Stimulated activated CD4-positive, alpha-beta T cell treated with anti-CD3 and anti-CD28 coated beads, Interleukin-4, amount 100 ng/mL, for 48 hours (primary cell): ENCODE measurements at regions not wholly inside any gene's neighbourhood (a gene's known extent, or its start where the extent isn't known, plus 50 kb on each side); places are given as distances from the start of the nearest gene placed in this dataset.
"Not testable (repeated sequence)": the region's sequence is repeated elsewhere in the genome, so short reads cannot be mapped to it uniquely, and the experiment has no call there.

Source experiments
- DNase-seq, 2 donors: peaks; one replicate each; pipeline ENCODE4 v3.0.0-alpha.2; 2020; ENCODE audit warnings: low read depth in 2 of 2

- DNase-seq, result no peak
Measured at GRCh38 chr7:81226234-81226633, 307.4 kb upstream of the SEMA3C start.

GRCh38 chr7:81222692-81223091 is 303.8 kb upstream of the SEMA3C start:
- not testable (repeated sequence) for DNase-seq

GRCh38 chr7:81221527-81222217 is 302.8 kb upstream of the SEMA3C start:
- DNase-seq, result no peak

DNA sequence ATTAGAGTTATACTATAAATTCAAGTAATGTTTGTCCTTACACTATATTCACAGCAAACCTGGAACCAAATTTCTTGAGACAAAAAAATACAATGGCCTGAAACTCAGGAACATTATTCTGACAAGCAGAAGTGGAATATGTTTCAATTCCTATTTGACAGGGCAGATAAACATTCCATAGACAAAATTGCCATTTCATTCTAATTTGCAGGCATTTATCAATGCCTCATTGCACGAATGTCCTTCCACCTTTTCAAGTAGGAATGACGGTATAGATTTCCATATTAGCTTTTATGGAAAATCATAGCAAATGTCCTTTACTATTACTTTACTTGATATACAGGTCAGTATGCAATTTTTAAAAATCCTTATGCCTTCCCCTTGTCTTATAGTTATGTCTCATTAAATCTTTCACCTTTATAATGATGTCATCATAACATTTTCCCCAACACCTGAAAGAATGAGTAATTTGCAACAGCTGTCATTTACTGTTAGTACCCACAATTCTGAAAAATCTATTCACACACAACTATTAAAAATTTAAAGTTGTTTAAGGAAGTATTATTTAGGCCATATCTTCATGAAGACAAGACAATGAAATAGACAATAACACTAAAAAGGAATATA is 299.7 kb upstream of the SEMA3C start:
- DNase-seq, result no peak

- DNase-seq, result no peak
Measured at GRCh38 chr7:81213394-81213793, 294.5 kb upstream of the SEMA3C start.

GRCh38 chr7:81211934-81212320 is 293.1 kb upstream of the SEMA3C start:
- DNase-seq, result no peak

GRCh38 chr7:81211204-81211933 is 292.5 kb upstream of the SEMA3C start:
- no peak for DNase-seq

GRCh38 chr7:81210137-81211064 is 291.6 kb upstream of the SEMA3C start:
- no peak for DNase-seq

DNA sequence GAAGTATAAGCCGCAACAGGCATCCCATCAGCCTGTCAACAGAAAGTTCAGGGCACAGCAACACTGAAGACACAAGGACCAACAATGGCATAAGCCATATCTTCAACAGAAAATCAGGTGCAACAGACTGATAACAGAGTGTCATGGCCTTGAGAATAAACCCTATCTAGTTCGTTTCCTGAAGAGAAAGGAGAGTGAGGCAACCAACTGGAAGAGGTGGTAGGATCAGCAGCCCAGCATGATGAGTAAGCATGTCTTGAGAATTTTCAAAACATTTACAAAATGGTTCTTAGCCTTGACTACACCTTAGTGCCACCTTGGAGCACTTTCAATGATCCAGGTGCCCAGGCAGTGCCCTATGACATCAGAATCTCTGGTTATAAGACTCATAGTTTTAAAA is 290.2 kb upstream of the SEMA3C start:
- DNase-seq, result no peak

GRCh38 chr7:81207801-81208200 is 288.9 kb upstream of the SEMA3C start:
- DNase-seq, result no peak

DNA sequence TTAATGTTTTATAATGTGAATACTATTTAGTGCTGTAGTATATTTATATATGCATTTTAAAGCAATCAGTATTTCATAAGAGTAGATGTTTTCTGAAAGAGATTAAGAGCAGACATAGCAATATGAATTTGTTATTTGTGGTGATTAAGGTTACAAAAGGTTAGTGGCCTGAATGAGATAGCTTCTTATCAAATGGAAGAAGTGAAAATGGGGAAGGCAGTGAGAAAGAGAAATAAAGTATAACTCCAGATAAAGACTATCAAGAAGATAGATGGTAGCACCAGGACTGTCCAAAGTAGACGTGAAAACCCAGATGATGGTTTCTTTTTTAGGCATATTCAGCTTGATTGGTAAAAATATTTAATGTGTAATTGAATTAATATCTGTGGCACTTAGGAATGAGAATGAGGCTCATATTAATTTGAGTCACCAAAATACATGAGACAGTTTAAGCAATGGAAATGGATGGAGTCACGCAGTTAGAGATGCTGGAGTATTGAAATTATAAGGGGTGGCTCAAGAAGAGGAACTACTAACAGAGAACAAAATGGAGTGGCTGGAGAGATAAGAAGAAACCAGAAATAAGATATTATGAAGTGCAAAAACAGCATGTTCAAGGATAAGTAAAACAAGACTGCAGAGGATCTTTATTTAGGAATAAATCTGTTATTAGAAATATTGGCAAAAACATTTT is 288.0 kb upstream of the SEMA3C start:
- no peak for DNase-seq

DNA sequence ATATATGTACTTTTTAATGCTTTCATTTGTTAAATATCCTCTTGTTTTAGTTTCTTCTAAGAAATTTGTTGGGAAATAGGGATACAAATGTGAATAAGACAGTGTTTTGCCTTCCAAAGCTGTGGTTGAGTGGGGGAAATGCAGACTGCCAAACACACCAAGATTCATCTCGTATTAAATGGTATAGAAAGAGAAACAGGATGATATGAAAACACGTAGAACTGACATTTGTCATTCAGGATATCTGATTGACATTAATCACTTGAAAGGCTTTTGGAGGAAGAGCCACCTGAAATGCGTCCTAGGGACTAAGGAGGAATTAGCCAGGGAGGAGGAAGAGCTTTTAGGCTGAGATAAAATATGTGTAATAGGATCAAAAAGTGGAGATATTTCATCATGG is 287.4 kb upstream of the SEMA3C start:
- no peak for DNase-seq

- no peak for DNase-seq
Measured at GRCh38 chr7:81201188-81201587, 282.3 kb upstream of the SEMA3C start.

- no peak for DNase-seq
Measured at GRCh38 chr7:81198766-81199165, 279.9 kb upstream of the SEMA3C start.

DNA sequence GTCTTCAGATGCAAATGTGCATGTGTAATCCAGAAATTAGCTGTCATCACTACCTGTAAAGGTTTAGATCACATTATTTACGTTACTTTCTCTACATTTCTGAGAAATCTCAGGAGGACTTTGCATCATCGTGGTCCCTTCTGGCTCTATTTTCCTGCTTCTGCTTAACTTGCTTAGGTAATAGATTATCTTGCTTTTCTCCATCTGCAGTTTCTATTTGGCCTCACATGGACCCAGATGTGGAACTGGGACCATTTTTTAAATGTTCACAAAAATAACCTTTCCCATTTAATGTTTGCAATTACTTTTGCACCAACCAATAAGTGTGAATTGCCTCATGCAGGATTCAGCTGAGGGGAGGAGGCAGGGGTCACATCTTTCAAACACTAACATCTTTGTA is 278.4 kb upstream of the SEMA3C start:
- DNase-seq, result no peak

DNA sequence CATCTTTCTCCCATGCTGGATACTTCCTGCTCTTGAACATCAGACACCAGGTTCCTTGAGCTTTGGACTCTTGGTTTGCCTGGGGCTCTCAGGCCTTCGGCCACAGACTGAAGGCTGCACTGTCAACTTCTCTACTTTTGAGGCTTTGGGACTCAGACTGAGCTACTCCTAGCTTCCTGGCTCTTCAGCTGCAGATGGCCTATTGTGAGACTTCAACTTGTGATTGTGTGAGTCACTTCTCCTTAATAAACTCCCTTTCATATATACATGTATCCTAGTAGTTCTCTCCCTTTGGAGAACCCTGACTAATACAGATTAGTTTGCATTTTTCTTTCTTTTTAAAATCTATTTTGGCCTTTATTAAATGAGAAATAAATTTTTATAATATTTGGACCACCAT is 276.2 kb upstream of the SEMA3C start:
- DNase-seq, result no peak

DNA sequence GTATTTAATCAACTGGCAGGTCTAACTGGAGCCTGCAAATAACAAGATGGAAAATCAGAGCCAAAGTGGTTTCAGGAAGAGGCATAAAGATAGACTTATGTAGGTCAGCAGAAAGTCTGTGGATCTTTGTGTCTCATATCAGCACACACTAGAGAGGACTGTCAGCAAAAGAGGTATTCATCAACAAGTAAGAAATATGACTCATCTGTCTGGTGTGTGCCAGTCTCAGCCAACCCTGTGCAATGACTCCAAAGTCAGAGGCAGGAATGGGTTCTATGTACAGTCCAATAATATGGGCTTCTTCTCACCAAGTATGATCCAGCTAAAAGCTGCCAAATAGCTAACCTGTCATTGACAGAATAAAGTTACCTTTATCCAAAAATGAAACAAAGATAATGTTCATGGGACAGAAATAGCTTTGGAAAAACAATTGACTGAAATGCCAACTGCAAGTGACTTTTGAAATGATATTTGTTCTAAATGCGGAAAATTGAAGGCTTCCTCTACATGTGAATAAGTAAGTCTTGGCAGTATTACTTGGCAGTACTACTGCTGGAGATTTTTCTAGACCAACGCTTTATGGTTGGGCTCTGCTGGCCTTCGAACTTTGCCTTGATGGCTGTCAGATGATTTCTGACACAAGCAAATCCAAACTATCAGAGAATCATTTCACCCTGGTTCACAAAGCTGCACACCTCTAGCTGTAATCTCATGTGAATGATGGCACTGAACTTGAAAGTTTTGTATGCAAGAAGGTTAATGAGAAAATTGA is 272.3 kb upstream of the SEMA3C start:
- no peak for DNase-seq

GRCh38 chr7:81187753-81188152 is 268.9 kb upstream of the SEMA3C start:
- DNase-seq, result no peak

DNA sequence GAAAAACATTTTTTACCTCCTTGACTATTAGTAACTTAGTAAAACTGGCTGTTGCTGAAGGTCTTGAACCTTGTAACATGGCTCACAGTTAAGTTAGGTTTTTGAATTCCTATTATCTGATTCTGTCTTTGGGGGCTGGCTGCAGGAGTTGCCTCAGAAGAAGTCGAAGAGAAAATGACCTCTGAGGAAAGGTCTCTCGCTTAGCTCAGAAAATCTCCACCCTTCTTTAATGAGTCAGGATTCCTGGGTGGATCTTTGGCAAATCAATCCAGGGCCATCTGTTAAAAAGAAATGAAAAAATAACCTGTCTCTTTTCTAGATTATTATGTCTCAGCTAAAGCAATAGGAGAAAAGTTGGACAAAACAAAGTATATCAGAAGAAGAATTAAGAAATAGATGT is 267.8 kb upstream of the SEMA3C start:
- DNase-seq, result no peak

DNA sequence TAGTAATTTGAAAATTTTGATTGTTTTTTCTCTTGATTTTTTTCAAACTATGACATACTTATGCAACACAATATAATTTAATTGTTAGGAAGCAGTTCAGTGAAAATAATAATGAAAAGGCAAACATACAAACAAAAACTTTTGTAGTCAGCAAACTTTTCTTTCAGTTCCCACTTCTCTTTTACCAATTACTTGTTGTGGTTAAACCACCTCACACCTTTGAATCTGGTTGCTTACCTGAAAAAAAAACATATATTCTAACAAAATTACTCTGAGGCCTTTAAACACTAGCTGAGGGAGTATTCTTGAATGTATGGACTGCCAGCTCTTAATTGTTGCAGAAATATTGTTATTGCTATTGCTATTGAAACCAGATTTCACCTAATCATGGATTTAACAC is 266.2 kb upstream of the SEMA3C start:
- DNase-seq, result no peak

GRCh38 chr7:81183326-81183725 is 264.5 kb upstream of the SEMA3C start:
- no peak for DNase-seq
